WTC11 (cell line): ENCODE measurements at regions not wholly inside any gene's neighbourhood (a gene's known extent, or its start where the extent isn't known, plus 50 kb on each side); places are given as distances from the start of the nearest gene placed in this dataset.

ENCODE experiments used
- ATF1 ChIP-seq: sonication (generic); formaldehyde crosslinking; IDR thresholded peaks from 2 replicates; pipeline ENCODE4 v1.8.1; 2023; ENCODE audit warnings: mild to moderate bottlenecking, moderate library complexity, missing genetic modification reagents
- ELF4 ChIP-seq: sonication (generic); formaldehyde crosslinking; IDR thresholded peaks from 2 replicates; pipeline ENCODE4 v1.8.1; 2022; ENCODE audit warnings: low read depth, mild to moderate bottlenecking, moderate library complexity, missing genetic modification reagents
- ESRRA ChIP-seq: sonication (generic); formaldehyde crosslinking; IDR thresholded peaks from 2 replicates; pipeline ENCODE4 v1.8.1; 2022; ENCODE audit warnings: mild to moderate bottlenecking, missing genetic modification reagents, borderline replicate concordance
- IRF2 ChIP-seq: sonication (generic); formaldehyde crosslinking; IDR thresholded peaks from 2 replicates; pipeline ENCODE4 v1.8.0; 2022; ENCODE audit warnings: low read depth, missing genetic modification reagents, borderline replicate concordance
- KAT7 ChIP-seq: sonication (generic); formaldehyde crosslinking; IDR thresholded peaks from 2 replicates; pipeline ENCODE4 v1.8.1; 2023; ENCODE audit warnings: missing genetic modification reagents, mild to moderate bottlenecking, borderline replicate concordance
- NFE2L1 ChIP-seq: sonication (generic); formaldehyde crosslinking; IDR thresholded peaks from 2 replicates; pipeline ENCODE4 v1.8.1; 2023; ENCODE audit warnings: missing genetic modification reagents
- NFYB ChIP-seq: sonication (generic); formaldehyde crosslinking; conservative IDR thresholded peaks from 2 replicates; pipeline ENCODE4 v1.8.0; 2022; ENCODE audit warnings: low read depth, missing genetic modification reagents
- NR2C2 ChIP-seq: sonication (generic); formaldehyde crosslinking; IDR thresholded peaks from 2 replicates; pipeline ENCODE4 v1.8.0; 2022; ENCODE audit warnings: mild to moderate bottlenecking, missing genetic modification reagents
- NR3C1 ChIP-seq: sonication (generic); formaldehyde crosslinking; conservative IDR thresholded peaks from 2 replicates; pipeline ENCODE4 v1.8.1; 2023; ENCODE audit warnings: low read depth, mild to moderate bottlenecking, missing genetic modification reagents
- SP1 ChIP-seq: sonication (generic); formaldehyde crosslinking; conservative IDR thresholded peaks from 2 replicates; pipeline ENCODE4 v1.8.1; 2022; ENCODE audit warnings: missing genetic modification reagents
- TP53 ChIP-seq: sonication (generic); formaldehyde crosslinking; IDR thresholded peaks from 2 replicates; pipeline ENCODE4 v1.8.1; 2023; ENCODE audit warnings: mild to moderate bottlenecking, missing genetic modification reagents
- TF ChIP-seq, protein P1 (sequence below): fragments of 200-600 bp; IDR thresholded peaks from 2 replicates; pipeline ENCODE4 v1.8.0; 2022; ENCODE audit warnings: antibody characterized with exemption
- TF ChIP-seq, protein P2 (sequence below): sonication (generic); formaldehyde crosslinking; IDR thresholded peaks from 2 replicates; pipeline ENCODE4 v1.8.0; 2022; ENCODE audit warnings: mild to moderate bottlenecking, missing genetic modification reagents
- TF ChIP-seq, protein P3 (sequence below): sonication (generic); formaldehyde crosslinking; IDR thresholded peaks from 2 replicates; pipeline ENCODE4 v1.8.1; 2022; ENCODE audit warnings: low read depth, missing genetic modification reagents, borderline replicate concordance

DNA sequence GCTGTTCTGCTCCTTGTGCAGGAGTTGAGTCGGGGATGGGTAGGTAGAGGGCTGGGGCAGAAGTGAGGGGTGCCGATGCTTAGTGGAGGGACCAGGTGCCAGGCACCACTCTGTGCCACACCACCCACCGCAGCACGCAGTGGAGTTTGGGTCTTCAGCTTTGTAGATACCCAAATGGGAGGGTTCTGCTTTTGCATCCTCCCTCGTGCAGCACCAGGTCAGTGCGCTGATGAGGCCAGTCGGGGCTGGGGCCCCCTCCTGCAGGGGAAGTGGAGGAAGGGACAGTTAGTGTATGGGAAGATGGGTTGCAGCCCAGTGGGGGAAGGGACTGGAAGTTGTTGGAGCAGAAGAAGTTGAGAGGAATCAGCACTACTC is 244.0 kb downstream of the RHOU start:
- no peak for TF ChIP-seq NFE2L1
- TF ChIP-seq IRF2 (CRISPR knock-in tag) = no peak
- TF ChIP-seq, protein P1, sequence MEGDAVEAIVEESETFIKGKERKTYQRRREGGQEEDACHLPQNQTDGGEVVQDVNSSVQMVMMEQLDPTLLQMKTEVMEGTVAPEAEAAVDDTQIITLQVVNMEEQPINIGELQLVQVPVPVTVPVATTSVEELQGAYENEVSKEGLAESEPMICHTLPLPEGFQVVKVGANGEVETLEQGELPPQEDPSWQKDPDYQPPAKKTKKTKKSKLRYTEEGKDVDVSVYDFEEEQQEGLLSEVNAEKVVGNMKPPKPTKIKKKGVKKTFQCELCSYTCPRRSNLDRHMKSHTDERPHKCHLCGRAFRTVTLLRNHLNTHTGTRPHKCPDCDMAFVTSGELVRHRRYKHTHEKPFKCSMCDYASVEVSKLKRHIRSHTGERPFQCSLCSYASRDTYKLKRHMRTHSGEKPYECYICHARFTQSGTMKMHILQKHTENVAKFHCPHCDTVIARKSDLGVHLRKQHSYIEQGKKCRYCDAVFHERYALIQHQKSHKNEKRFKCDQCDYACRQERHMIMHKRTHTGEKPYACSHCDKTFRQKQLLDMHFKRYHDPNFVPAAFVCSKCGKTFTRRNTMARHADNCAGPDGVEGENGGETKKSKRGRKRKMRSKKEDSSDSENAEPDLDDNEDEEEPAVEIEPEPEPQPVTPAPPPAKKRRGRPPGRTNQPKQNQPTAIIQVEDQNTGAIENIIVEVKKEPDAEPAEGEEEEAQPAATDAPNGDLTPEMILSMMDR = no peak
- TF ChIP-seq NFYB (CRISPR knock-in tag) = no peak
- no peak for TF ChIP-seq KAT7 (CRISPR knock-in tag)
- TF ChIP-seq ESRRA (CRISPR knock-in tag) = no peak
- TF ChIP-seq TP53 (CRISPR knock-in tag) = no peak
- TF ChIP-seq SP1 (CRISPR knock-in tag) = no peak
- TF ChIP-seq ELF4 (CRISPR knock-in tag) = no peak
- TF ChIP-seq NR3C1 (CRISPR knock-in tag) = no peak
- no peak for TF ChIP-seq NR2C2 (CRISPR knock-in tag)
- TF ChIP-seq, protein P2, sequence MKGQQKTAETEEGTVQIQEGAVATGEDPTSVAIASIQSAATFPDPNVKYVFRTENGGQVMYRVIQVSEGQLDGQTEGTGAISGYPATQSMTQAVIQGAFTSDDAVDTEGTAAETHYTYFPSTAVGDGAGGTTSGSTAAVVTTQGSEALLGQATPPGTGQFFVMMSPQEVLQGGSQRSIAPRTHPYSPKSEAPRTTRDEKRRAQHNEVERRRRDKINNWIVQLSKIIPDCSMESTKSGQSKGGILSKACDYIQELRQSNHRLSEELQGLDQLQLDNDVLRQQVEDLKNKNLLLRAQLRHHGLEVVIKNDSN (CRISPR knock-in tag) = no peak
- TF ChIP-seq ATF1 (CRISPR knock-in tag) = no peak
- TF ChIP-seq, protein P3, sequence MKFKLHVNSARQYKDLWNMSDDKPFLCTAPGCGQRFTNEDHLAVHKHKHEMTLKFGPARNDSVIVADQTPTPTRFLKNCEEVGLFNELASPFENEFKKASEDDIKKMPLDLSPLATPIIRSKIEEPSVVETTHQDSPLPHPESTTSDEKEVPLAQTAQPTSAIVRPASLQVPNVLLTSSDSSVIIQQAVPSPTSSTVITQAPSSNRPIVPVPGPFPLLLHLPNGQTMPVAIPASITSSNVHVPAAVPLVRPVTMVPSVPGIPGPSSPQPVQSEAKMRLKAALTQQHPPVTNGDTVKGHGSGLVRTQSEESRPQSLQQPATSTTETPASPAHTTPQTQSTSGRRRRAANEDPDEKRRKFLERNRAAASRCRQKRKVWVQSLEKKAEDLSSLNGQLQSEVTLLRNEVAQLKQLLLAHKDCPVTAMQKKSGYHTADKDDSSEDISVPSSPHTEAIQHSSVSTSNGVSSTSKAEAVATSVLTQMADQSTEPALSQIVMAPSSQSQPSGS (CRISPR knock-in tag) = no peak
